Astrocyte of the cerebellum (primary cell): ENCODE measurements at regions not wholly inside any gene's neighbourhood (a gene's known extent, or its start where the extent isn't known, plus 50 kb on each side); places are given as distances from the start of the nearest gene placed in this dataset.
A peak's percentile ranks its signal among the peaks of the same experiment; 100 is the strongest.

ENCODE experiments used
- DNase-seq: peaks from one replicate; pipeline ENCODE4 v3.0.0-alpha.2; 2011; ENCODE audit warnings: low read depth
- H3K4me3 ChIP-seq: 2 replicates; pipeline ENCODE4 v1.5.1; 2011; ENCODE audit warnings: mild to moderate bottlenecking, low read depth, low read length, moderate library complexity
- in situ Hi-C: cut with HindIII; loops from 2 replicates; pipeline ENCODE4 v1.10.0; 2017; ENCODE audit warnings: low sequenced_read_pairs
- TF ChIP-seq, protein P1 (sequence below): IDR thresholded peaks from 2 replicates; pipeline ENCODE4 v1.5.1; 2012; ENCODE audit warnings: low read length, low read depth, moderate library complexity, mild to moderate bottlenecking; ENCODE audit errors: missing control alignments

DNA sequence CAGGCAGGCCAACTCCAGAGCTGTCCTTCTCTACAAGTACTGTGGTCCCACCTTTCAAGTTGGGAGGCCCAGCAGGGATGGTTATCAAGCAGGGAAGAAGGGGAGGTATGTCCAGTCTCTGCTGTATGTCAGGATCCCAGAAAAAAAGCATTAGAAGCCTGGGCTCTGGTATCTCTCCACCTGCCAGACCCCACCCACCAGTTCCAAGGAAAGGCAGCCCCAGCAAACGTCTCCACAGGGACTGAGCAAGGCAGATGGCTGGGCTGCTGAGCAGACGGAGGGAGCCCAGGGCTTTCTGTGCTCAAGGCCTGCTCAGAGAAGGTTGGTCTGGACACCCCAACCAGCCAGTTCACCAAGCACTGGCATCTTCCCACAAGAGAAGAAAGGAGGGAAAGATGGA lies 287.8 kb downstream of the XXYLT1 start:
- DNase-seq: no peak
- TF ChIP-seq, protein P1, sequence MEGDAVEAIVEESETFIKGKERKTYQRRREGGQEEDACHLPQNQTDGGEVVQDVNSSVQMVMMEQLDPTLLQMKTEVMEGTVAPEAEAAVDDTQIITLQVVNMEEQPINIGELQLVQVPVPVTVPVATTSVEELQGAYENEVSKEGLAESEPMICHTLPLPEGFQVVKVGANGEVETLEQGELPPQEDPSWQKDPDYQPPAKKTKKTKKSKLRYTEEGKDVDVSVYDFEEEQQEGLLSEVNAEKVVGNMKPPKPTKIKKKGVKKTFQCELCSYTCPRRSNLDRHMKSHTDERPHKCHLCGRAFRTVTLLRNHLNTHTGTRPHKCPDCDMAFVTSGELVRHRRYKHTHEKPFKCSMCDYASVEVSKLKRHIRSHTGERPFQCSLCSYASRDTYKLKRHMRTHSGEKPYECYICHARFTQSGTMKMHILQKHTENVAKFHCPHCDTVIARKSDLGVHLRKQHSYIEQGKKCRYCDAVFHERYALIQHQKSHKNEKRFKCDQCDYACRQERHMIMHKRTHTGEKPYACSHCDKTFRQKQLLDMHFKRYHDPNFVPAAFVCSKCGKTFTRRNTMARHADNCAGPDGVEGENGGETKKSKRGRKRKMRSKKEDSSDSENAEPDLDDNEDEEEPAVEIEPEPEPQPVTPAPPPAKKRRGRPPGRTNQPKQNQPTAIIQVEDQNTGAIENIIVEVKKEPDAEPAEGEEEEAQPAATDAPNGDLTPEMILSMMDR: no peak
- H3K4me3 ChIP-seq: no peak overlapping the region
- in situ Hi-C loops: no loop called here

DNA sequence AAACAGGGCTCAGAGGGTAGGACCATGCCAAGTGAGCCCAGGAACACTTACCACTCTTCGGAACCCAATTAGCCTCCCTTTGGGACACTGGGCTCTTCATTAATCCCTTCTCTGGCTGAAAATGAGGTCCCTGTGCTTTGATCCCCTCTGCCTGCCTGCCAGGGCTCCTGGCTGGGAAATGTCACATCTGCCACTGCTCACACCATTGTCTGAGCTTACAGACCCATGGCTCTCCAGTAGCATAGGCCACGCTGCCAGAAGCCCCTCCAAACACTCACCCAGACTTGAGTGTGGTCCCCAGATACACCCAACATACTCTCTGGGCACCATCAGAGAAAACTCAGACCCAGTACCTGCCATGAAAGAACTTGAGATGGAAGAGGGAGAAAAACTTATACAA lies 287.3 kb downstream of the XXYLT1 start:
- no peak overlapping the region for H3K4me3 ChIP-seq
- TF ChIP-seq, protein P1: no peak
- in situ Hi-C loops: no loop called here
- no peak for DNase-seq

DNA sequence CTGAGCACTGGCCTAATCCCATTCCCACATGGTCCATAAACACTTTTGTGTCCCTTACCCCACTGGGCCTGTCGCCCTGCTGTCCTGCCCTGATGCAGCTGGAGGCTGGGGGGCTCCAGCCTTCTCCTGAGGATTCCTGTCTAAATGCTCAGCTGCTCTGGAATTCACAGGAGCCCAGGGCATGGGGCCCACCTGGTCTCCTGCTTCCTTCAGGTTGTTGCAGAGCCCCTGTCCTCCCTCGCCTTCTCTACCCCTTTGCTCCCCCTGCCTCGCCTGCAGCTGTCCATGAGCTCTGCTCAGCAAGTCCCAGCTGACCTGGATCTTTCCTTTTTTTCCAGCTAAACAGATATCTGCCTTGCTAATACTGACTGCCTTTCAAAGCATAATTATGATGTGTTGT lies 286.9 kb downstream of the XXYLT1 start:
- no peak overlapping the region for H3K4me3 ChIP-seq
- TF ChIP-seq, protein P1: no peak
- no peak for DNase-seq
- in situ Hi-C loops: no loop called here

DNA sequence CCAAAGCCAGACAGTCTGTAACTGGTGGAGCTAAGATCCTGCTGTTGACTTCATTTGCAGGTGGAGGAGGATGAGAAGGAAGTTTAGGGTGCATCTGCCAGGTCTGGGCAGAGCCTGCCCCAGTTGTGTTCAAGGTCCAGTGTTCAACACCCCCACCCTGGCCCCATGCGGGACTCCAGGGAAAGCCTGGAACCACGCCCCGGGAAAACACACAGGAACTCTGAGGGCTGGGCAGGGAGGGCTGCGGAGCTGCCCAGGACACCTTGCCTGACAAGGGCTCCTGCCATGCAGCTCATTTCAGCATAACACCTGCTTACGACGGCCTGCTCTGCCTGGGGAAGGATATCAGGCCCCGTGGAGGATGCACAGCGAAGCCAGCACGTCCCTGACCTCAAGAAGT lies 286.3 kb downstream of the XXYLT1 start:
- no peak overlapping the region for H3K4me3 ChIP-seq
- TF ChIP-seq, protein P1: no peak
- in situ Hi-C loops: no loop called here
- DNase-seq: no peak

DNA sequence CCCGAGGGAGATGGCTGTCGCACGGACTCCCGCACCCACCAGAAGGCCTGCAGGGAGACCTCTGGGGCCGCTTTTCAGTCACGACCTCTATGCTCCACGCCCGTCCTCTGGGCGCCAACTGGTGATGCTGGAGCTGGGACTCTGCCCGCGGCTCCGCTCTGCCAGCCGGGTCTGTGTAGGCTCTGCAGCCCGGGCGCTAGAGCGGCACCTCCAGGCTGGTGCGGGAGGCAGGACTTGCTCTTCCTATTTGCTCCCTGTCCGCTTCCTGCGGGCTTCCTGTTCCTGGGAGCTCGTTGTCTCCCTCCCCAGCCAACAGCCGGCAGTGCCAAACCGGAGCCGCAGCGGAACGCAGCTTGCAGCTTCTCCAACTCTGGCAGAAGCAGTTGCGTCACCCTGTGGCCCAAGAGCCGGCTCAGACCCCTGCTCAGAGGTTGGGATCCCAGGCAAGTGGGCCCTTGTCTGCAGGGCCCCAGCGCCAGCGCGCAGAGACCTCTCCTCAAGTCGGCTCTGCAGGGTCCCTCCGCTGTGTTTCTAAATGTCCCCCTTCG lies 285.9 kb downstream of the XXYLT1 start:
- peak; percentile 8 for DNase-seq

DNA sequence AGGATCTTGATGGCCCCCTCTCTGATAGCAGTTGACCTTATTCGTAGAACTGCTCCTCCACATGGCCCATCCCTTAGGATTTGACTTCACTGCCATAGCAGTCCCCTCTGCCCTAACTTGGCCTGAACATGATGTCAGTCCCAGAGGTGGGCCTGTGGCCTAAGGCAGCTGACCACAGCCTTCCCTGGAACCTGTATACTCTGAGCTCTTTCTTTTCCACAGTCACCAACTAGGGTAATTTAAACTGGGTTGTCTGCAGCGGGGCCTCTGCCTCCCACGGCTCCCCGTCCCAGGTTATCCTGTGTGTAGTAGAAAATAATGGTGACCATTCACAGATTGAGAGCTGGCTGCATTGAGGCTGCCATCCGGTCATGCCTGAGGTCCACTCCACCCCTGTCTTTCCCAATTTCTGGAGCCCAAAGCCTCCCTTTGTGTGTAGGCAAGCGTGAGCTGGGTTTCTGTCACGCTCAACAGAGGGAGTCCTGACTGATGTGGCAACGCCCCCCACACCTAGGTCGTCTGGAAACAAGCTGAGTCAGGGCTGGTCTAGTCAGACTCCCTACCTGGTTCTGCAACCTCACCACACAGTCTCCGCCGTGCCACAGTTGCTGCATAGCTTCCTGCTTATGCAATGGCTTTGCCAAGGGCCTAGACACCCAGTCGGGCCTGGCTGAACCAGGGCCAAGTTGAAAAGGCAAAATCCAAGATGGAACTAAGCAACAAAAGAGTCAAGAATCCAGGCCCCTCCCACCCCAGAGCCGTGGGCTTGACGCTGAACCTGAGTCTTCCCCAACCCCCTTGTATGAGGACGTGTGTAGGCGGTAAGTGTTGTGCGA lies 284.5 kb downstream of the XXYLT1 start:
- no peak overlapping the region for H3K4me3 ChIP-seq
- DNase-seq: no peak
- in situ Hi-C loops: no loop called here
- TF ChIP-seq, protein P1: no peak

More for the DNA sequence above, 285.9 kb downstream of the XXYLT1 start:
- H3K4me3 ChIP-seq: no peak overlapping the region
- in situ Hi-C loops: no loop called here
- TF ChIP-seq, protein P1: peak; percentile 33
